ENCODE measurements at regions not wholly inside any gene's neighbourhood (a gene's known extent, or its start where the extent isn't known, plus 50 kb on each side); places are given as distances from the start of the nearest gene placed in this dataset.

DNA sequence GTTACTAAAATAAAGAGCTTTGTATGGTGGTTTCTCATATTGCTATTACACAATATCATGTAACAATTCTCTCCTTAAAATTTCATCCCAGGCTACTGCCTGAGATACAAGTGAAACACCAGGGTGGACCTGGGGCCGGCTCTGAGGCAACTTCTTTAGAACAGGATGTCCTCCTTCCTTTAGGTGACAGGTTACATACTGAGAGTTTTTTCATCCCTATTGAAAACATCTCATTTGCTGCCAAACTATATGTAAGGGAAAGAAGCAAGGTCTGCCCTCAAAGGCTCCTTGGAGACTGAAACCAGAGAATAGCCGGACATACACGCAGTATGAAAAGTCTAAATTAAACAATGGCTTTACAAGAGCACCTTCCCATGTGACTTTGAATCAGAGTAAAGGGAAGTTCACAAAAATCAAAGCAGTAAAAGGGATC lies 139.9 kb downstream of the DUSP6 start:
- TF ChIP-seq, protein P1, sequence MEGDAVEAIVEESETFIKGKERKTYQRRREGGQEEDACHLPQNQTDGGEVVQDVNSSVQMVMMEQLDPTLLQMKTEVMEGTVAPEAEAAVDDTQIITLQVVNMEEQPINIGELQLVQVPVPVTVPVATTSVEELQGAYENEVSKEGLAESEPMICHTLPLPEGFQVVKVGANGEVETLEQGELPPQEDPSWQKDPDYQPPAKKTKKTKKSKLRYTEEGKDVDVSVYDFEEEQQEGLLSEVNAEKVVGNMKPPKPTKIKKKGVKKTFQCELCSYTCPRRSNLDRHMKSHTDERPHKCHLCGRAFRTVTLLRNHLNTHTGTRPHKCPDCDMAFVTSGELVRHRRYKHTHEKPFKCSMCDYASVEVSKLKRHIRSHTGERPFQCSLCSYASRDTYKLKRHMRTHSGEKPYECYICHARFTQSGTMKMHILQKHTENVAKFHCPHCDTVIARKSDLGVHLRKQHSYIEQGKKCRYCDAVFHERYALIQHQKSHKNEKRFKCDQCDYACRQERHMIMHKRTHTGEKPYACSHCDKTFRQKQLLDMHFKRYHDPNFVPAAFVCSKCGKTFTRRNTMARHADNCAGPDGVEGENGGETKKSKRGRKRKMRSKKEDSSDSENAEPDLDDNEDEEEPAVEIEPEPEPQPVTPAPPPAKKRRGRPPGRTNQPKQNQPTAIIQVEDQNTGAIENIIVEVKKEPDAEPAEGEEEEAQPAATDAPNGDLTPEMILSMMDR (IDR thresholded peaks at IDR 0.05; ENCODE audit: insufficient read depth, low read length) = no peak
- DNase-seq (ENCODE audit: low read depth) = peak; percentile 39

DNA sequence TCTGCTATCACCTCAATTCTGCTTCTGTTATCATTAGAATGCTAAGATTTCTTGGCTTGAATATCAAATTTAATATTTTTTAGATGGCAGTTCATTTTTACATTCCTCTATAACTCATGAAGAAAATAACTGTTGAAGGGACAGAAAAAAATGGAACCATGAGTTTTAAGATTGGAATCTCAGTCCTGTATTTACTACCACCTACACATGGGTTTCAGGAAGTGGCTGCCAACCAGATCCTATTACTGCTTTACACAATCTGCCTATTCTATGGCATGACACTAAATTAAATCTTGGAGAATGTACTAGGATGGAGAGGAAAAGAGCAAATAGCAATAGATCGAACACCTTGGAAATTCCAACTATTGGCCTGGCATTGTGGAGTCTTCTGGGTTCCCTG lies 140.8 kb downstream of the DUSP6 start:
- no peak overlapping the region for H3K4me3 ChIP-seq (ENCODE audit: low read depth, low read length)
- TF ChIP-seq, protein P1 (IDR thresholded peaks at IDR 0.05; ENCODE audit: insufficient read depth, low read length) = no peak
- DNase-seq (ENCODE audit: low read depth) = peak; percentile 28

More for the DNA sequence above, 139.9 kb downstream of the DUSP6 start:
- no peak overlapping the region for H3K4me3 ChIP-seq (ENCODE audit: low read depth, low read length)

DNA sequence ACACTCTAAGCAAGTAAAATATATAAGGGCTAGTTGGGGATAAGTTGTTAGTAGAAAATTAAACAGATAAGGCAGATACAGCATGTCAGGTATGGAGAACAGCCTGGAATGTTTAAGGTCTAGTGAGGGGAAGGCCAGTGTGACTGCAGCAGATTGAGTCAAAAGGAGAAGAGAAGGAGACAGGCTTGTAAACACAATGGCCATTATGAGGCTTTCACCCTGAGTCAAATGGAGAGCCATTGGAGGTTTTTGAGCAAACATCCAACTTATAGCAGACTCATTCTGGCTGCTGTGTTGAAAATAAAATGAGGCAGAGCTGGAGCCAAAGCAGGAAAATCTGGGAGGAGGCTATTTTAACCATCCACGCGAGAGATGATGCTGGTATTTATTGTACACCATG lies 142.0 kb downstream of the DUSP6 start:
- DNase-seq (ENCODE audit: low read depth) = no peak

DNA sequence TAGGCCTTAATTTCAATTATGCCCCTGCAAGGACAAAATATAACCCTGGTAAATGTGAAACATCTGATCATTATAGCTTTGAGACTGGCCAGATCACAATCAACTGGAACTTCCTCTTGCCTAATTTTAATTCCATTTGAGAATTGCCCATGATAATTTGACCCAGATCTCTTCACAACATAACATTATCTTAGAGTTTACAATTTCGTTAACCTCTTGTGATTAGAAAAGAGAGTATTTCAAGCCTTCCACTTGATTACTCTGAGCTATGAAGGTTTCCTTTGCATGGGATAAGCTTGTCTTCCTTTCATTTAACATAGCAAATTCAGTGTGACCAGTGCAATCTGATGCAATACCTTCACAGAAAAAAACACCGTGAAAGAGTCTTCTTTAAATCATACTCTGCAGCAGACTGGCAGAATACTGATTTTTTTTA lies 143.6 kb downstream of the DUSP6 start:
- TF ChIP-seq, protein P1 (IDR thresholded peaks at IDR 0.05; ENCODE audit: insufficient read depth, low read length) = no peak
- peak; percentile 46 for DNase-seq (ENCODE audit: low read depth)
- H3K4me3 ChIP-seq (ENCODE audit: low read depth, low read length) = no peak overlapping the region

More for the DNA sequence above, 142.0 kb downstream of the DUSP6 start:
- TF ChIP-seq, protein P1 (IDR thresholded peaks at IDR 0.05; ENCODE audit: insufficient read depth, low read length) = no peak
- no peak overlapping the region for H3K4me3 ChIP-seq (ENCODE audit: low read depth, low read length)

DNA sequence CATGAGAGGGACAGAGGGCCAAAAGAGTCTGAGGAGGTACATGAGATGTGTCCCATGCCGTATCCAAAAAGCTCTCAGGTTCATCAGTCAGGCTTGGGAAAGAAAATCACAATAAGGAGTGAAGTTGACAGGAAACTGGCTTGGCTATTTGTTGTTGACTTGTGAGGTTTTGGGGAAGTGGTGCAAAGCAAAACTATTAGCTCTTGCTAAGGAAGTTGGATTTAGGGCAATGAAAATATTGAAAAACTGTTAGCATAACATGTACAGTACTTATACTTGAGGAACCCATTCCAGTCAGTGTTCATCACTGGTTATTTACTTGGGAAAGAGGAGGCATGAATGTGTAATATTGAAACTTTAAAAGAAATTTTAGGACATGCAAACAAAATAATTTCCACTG lies 145.9 kb downstream of the DUSP6 start:
- DNase-seq (ENCODE audit: low read depth) = no peak

DNA sequence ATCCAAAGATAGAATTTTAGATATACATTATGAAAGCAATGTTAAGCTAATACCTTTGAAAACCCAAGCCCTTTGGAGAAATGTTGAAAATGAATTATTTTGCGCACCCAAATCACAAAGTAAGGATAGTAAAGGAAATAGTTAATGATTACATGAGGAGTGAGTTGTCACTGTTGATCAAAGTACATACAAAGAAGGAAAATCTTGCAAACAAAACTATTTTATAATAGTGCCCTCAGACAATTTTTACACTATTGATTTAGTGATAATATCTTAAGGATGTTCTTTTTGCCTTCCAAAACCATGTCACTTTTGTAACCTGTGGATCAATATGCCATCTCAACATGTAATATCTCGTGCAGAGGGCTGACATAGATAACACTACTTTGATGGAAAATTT lies 146.8 kb downstream of the DUSP6 start:
- no peak for DNase-seq (ENCODE audit: low read depth)
- TF ChIP-seq, protein P1 (IDR thresholded peaks at IDR 0.05; ENCODE audit: insufficient read depth, low read length) = no peak
- H3K4me3 ChIP-seq (ENCODE audit: low read depth, low read length) = no peak overlapping the region

More for the DNA sequence above, 145.9 kb downstream of the DUSP6 start:
- no peak overlapping the region for H3K4me3 ChIP-seq (ENCODE audit: low read depth, low read length)
- TF ChIP-seq, protein P1 (IDR thresholded peaks at IDR 0.05; ENCODE audit: insufficient read depth, low read length) = no peak

DNA sequence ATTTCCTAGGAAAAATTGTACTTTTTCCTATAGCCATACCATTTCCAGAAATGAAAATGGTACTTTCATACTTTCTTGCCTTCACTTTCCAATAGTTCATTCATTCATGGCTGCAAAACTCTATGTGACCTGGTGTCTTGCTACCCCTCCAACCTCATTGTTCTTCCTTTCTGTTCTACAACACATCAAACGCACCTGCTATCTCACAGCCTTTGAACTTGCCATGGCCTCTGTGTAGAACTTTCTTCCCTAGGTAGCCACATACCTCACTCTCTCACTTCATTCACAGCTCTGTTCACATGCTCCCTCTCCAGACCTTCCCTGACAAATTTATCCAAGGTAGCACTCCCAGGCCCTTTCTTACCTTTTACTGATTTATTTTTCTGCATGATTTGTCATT lies 149.2 kb downstream of the DUSP6 start:
- TF ChIP-seq, protein P1 (IDR thresholded peaks at IDR 0.05; ENCODE audit: insufficient read depth, low read length) = no peak
- DNase-seq (ENCODE audit: low read depth) = no peak
- H3K4me3 ChIP-seq (ENCODE audit: low read depth, low read length) = no peak overlapping the region
